ENCODE measurements at regions not wholly inside any gene's neighbourhood (a gene's known extent, or its start where the extent isn't known, plus 50 kb on each side); places are given as distances from the start of the nearest gene placed in this dataset.

- Histone ChIP-seq H3K36me3 (no peaks in the 10 kb centered on the region), H3K27me3 (no peaks in the 10 kb centered on the region), H3K9me3 (no peaks in the 10 kb centered on the region), H3K27ac (no peak overlapping the region), H3K4me1 (peaks cover 0 to 55% (median 9%) of the 10 kb centered on the region in 4 donors), H3K4me3 (no peak overlapping the region)
- no peak for TF ChIP-seq EP300 (IDR thresholded peaks at IDR 0.05)
- no peak for TF ChIP-seq CTCF (IDR thresholded peaks at IDR 0.05)
- no peak for TF ChIP-seq POLR2A (IDR thresholded peaks at IDR 0.05)
- DNase-seq (ENCODE audit: low spot score in 2 of 2) = no peak
- 85 to 95% methylated on average over 3 of the region's 3 CpGs for WGBS, 2 donors
Measured at GRCh38 chr10:78808736-78809367, 259.9 kb upstream of the ZMIZ1 start.

- 83 to 90% methylated on average over 3 of the region's 3 CpGs for WGBS, 2 donors
- no peaks in the 10 kb centered on the region for H3K27me3 ChIP-seq
Measured at GRCh38 chr10:78811174-78811573, 257.6 kb upstream of the ZMIZ1 start.

GRCh38 chr10:78812571-78813318, 256.0 kb upstream of the ZMIZ1 start:
- Histone ChIP-seq H3K27me3 (no peaks in the 10 kb centered on the region), H3K4me1 (peaks cover 0 to 28% (median 4%) of the 10 kb centered on the region in 4 donors), H3K27ac (no peak overlapping the region), H3K4me3 (no peak overlapping the region), H3K36me3 (no peaks in the 10 kb centered on the region), H3K9me3 (no peaks in the 10 kb centered on the region)
- no peak for DNase-seq (ENCODE audit: low spot score in 2 of 2)
- TF ChIP-seq EP300 (IDR thresholded peaks at IDR 0.05) (no peak), CTCF (IDR thresholded peaks at IDR 0.05) (no peak), POLR2A (IDR thresholded peaks at IDR 0.05) (no peak)
- WGBS, 2 donors = 63 to 64% methylated on average over 4 of the region's 4 CpGs

More at GRCh38 chr10:78811174-78811573, 257.6 kb upstream of the ZMIZ1 start:
- no peak for DNase-seq (ENCODE audit: low spot score in 2 of 2)
- no peak overlapping the region for H3K27ac ChIP-seq
- peaks cover 0 to 32% (median 1%) of the 10 kb centered on the region in 4 donors for H3K4me1 ChIP-seq
- no peak overlapping the region for H3K4me3 ChIP-seq
- TF ChIP-seq CTCF (IDR thresholded peaks at IDR 0.05) (no peak), POLR2A (IDR thresholded peaks at IDR 0.05) (no peak), EP300 (IDR thresholded peaks at IDR 0.05) (no peak)
- H3K36me3 ChIP-seq = no peaks in the 10 kb centered on the region
- no peaks in the 10 kb centered on the region for H3K9me3 ChIP-seq

GRCh38 chr10:78813526-78813925, 255.2 kb upstream of the ZMIZ1 start:
- no peak for TF ChIP-seq POLR2A (IDR thresholded peaks at IDR 0.05)
- H3K27ac ChIP-seq = no peak overlapping the region
- no peaks in the 10 kb centered on the region for H3K9me3 ChIP-seq

GRCh38 chr10:78813998-78814399, 254.8 kb upstream of the ZMIZ1 start:
- TF ChIP-seq EP300 (IDR thresholded peaks at IDR 0.05) = no peak
- TF ChIP-seq POLR2A (IDR thresholded peaks at IDR 0.05) = no peak
- no peak for TF ChIP-seq CTCF (IDR thresholded peaks at IDR 0.05)
- Histone ChIP-seq H3K4me1 (peaks cover 0 to 23% (median 4%) of the 10 kb centered on the region in 4 donors), H3K27ac (no peak overlapping the region), H3K27me3 (no peaks in the 10 kb centered on the region), H3K9me3 (no peaks in the 10 kb centered on the region), H3K36me3 (no peaks in the 10 kb centered on the region), H3K4me3 (no peak overlapping the region)
- 80 to 84% methylated on average over 6 of the region's 6 CpGs for WGBS, 2 donors
- DNase-seq (ENCODE audit: low spot score in 2 of 2) = no peak

More at GRCh38 chr10:78813526-78813925, 255.2 kb upstream of the ZMIZ1 start:
- Histone ChIP-seq H3K27me3 (no peaks in the 10 kb centered on the region), H3K4me1 (peaks cover 0 to 27% (median 4%) of the 10 kb centered on the region in 4 donors), H3K36me3 (no peaks in the 10 kb centered on the region), H3K4me3 (no peak overlapping the region)
- no peak for DNase-seq (ENCODE audit: low spot score in 2 of 2)
- WGBS, 2 donors = 100% methylated on average over 1 of the region's 1 CpG

Measured in tibial nerve (tissue), 4 donors.